BLaER1 treated with 17β-estradiol and CSF1 and Interleukin-3, amounts not matched to agents 10 nM and 100 nM (cell line): ENCODE measurements at regions not wholly inside any gene's neighbourhood (a gene's known extent, or its start where the extent isn't known, plus 50 kb on each side); places are given as distances from the start of the nearest gene placed in this dataset.
"Not testable (repeated sequence)": the region's sequence is repeated elsewhere in the genome, so short reads cannot be mapped to it uniquely, and the experiment has no call there.

Experiments used
- H3K27ac ChIP-seq, 11 experiments: shearing (Covaris generic); formaldehyde crosslinking; 2 replicates each; pipeline ENCODE4 v1.8.1; 2022
- H3K27me3 ChIP-seq, 11 experiments: shearing (Covaris generic); formaldehyde crosslinking; 2 replicates each; pipeline ENCODE4 v1.8.1; 2022
- H3K36me3 ChIP-seq, 11 experiments: shearing (Covaris generic); formaldehyde crosslinking; 2 replicates each; pipeline ENCODE4 v1.8.1; 2022
- H3K4me1 ChIP-seq, 10 experiments: shearing (Covaris generic); formaldehyde crosslinking; 2 replicates each; pipeline ENCODE4 v1.8.1; 2022
- H3K4me2 ChIP-seq, 11 experiments: shearing (Covaris generic); formaldehyde crosslinking; 2 replicates each; pipeline ENCODE4 v1.8.1; 2022
- H3K4me3 ChIP-seq, 10 experiments: shearing (Covaris generic); formaldehyde crosslinking; 2 replicates each; pipeline ENCODE4 v1.8.1; 2022
- H3K9ac ChIP-seq, 11 experiments: shearing (Covaris generic); formaldehyde crosslinking; 2 replicates each; pipeline ENCODE4 v1.8.1; 2022
- H3K9me3 ChIP-seq, 11 experiments: shearing (Covaris generic); formaldehyde crosslinking; replicated peaks in 1 of 11; 2 replicates each; pipeline ENCODE4 v1.8.1; 2022
- H4K20me1 ChIP-seq, 11 experiments: shearing (Covaris generic); formaldehyde crosslinking; 2 replicates each; pipeline ENCODE4 v1.8.1; 2022
- Cebpa-rat ChIP-seq, 11 experiments: shearing (Covaris generic); IDR thresholded peaks; 2 replicates each; pipeline ENCODE4 v1.8.1; 2022

- Histone ChIP-seq H4K20me1 (no peaks in the 10 kb centered on the region), H3K27me3 (no peaks in the 10 kb centered on the region), H3K9ac (no peak overlapping the region), H3K4me2 (no peak overlapping the region), H3K4me1 (no peaks in the 10 kb centered on the region), H3K36me3 (no peaks in the 10 kb centered on the region), H3K9me3 (peaks cover 45 to 52% (median 49%) of the 10 kb centered on the region in 11 experiments), H3K4me3 (no peak overlapping the region), H3K27ac (no peak overlapping the region)
- no peak for TF ChIP-seq Cebpa-rat (IDR thresholded peaks at IDR 0.05)
These were observed 445.4 kb upstream of the DEFB115 start for GRCh38 chr20:30811885-30812671.

- no peaks in the 10 kb centered on the region for H4K20me1 ChIP-seq
- no peak for TF ChIP-seq Cebpa-rat (IDR thresholded peaks at IDR 0.05)
- H3K27me3 ChIP-seq: no peaks in the 10 kb centered on the region
- no peaks in the 10 kb centered on the region for H3K36me3 ChIP-seq
- H3K4me2 ChIP-seq: no peak overlapping the region
- no peak overlapping the region for H3K27ac ChIP-seq
- H3K4me1 ChIP-seq: no peaks in the 10 kb centered on the region
- no peak overlapping the region for H3K4me3 ChIP-seq
- no peak overlapping the region for H3K9ac ChIP-seq
- H3K9me3 ChIP-seq: peaks cover 45 to 52% (median 49%) of the 10 kb centered on the region in 11 experiments
These were observed 444.6 kb upstream of the DEFB115 start for GRCh38 chr20:30812739-30813411.

- not testable (repeated sequence) for H3K9ac ChIP-seq, H3K27ac ChIP-seq, H3K36me3 ChIP-seq, H3K27me3 ChIP-seq, H3K4me3 ChIP-seq, H3K4me2 ChIP-seq, H4K20me1 ChIP-seq, H3K4me1 ChIP-seq
- H3K9me3 ChIP-seq: peaks cover 45 to 52% (median 49%) of the 10 kb centered on the region in 11 experiments
These were observed 443.8 kb upstream of the DEFB115 start for GRCh38 chr20:30813412-30814311.

- not testable (repeated sequence) for H3K27ac ChIP-seq, H3K4me2 ChIP-seq, H3K4me1 ChIP-seq, H4K20me1 ChIP-seq, H3K9ac ChIP-seq, H3K4me3 ChIP-seq, H3K27me3 ChIP-seq, H3K36me3 ChIP-seq
- peaks cover 45 to 52% (median 49%) of the 10 kb centered on the region in 11 experiments for H3K9me3 ChIP-seq
These were observed 443.2 kb upstream of the DEFB115 start for GRCh38 chr20:30814312-30814639.

GRCh38 chr20:30815027-30815576 lies 442.4 kb upstream of the DEFB115 start:
- not testable (repeated sequence) for H3K4me1 ChIP-seq, H3K27me3 ChIP-seq, H3K36me3 ChIP-seq, H4K20me1 ChIP-seq, H3K4me2 ChIP-seq, H3K27ac ChIP-seq, H3K9ac ChIP-seq
- Histone ChIP-seq H3K9me3 (peaks cover 45 to 52% (median 49%) of the 10 kb centered on the region in 11 experiments), H3K4me3 (peak overlapping the region in 1 of 10 experiments; percentile 14; a peak in 1 of 20 replicates)

GRCh38 chr20:30815577-30816181 lies 441.8 kb upstream of the DEFB115 start:
- Histone ChIP-seq H3K27me3 (no peaks in the 10 kb centered on the region), H3K4me2 (no peak overlapping the region), H3K36me3 (no peaks in the 10 kb centered on the region), H3K4me3 (0 out of 20 replicates have a peak overlapping the region, but pooled peaks of 1 of the 10 experiments have one; percentile 14), H3K9ac (no peak overlapping the region), H4K20me1 (no peaks in the 10 kb centered on the region), H3K9me3 (peaks cover 45 to 52% (median 49%) of the 10 kb centered on the region in 11 experiments), H3K4me1 (no peaks in the 10 kb centered on the region), H3K27ac (no peak overlapping the region)
- TF ChIP-seq Cebpa-rat (IDR thresholded peaks at IDR 0.05): no peak

GRCh38 chr20:30816182-30816645 lies 441.2 kb upstream of the DEFB115 start:
- no peak overlapping the region for H3K4me3 ChIP-seq
- no peak for TF ChIP-seq Cebpa-rat (IDR thresholded peaks at IDR 0.05)
- H3K9ac ChIP-seq: no peak overlapping the region
- no peak overlapping the region for H3K27ac ChIP-seq
- no peaks in the 10 kb centered on the region for H4K20me1 ChIP-seq
- H3K36me3 ChIP-seq: no peaks in the 10 kb centered on the region
- no peaks in the 10 kb centered on the region for H3K4me1 ChIP-seq
- no peak overlapping the region for H3K4me2 ChIP-seq
- no peaks in the 10 kb centered on the region for H3K27me3 ChIP-seq
- peaks cover 45 to 52% (median 49%) of the 10 kb centered on the region in 11 experiments for H3K9me3 ChIP-seq

- H3K9me3 ChIP-seq, H3K4me2 ChIP-seq: not testable (repeated sequence)
These were observed 435.8 kb upstream of the DEFB115 start for GRCh38 chr20:30821615-30822014.

GRCh38 chr20:30824666-30825065 lies 432.8 kb upstream of the DEFB115 start:
- not testable (repeated sequence) for H3K36me3 ChIP-seq, H3K27ac ChIP-seq, H3K4me3 ChIP-seq, H3K9ac ChIP-seq, H4K20me1 ChIP-seq, H3K27me3 ChIP-seq, H3K9me3 ChIP-seq
- peak overlapping the region in 8 of 11 experiments; percentile 1 to 62 (median 58); a peak in 12 of 22 replicates for H3K4me2 ChIP-seq
- peaks cover 0 to 18% (median 16%) of the 10 kb centered on the region in 10 experiments; a peak in 16 of 20 replicates for H3K4me1 ChIP-seq

More at GRCh38 chr20:30821615-30822014, 435.8 kb upstream of the DEFB115 start:
- not testable (repeated sequence) for H3K27me3 ChIP-seq, H3K9ac ChIP-seq, H3K36me3 ChIP-seq, H4K20me1 ChIP-seq, H3K4me3 ChIP-seq, H3K27ac ChIP-seq
- peaks cover 0 to 18% (median 16%) of the 10 kb centered on the region in 10 experiments; a peak in 16 of 20 replicates for H3K4me1 ChIP-seq

- not testable (repeated sequence) for H3K4me1 ChIP-seq, H3K27me3 ChIP-seq, H3K27ac ChIP-seq, H3K4me3 ChIP-seq, H3K9ac ChIP-seq, H3K36me3 ChIP-seq, H4K20me1 ChIP-seq, H3K9me3 ChIP-seq
- H3K4me2 ChIP-seq: peak overlapping the region in 5 of 11 experiments; percentile 21 to 38 (median 28); a peak in 4 of 22 replicates
These were observed 411.5 kb upstream of the DEFB115 start for GRCh38 chr20:30845923-30846322.

- not testable (repeated sequence) for H3K4me2 ChIP-seq, H3K27ac ChIP-seq, H3K27me3 ChIP-seq, H3K4me3 ChIP-seq, H3K4me1 ChIP-seq, H3K36me3 ChIP-seq, H4K20me1 ChIP-seq, H3K9ac ChIP-seq
- peaks cover 0 to 19% (median 3%) of the 10 kb centered on the region in 11 experiments; a peak in 7 of 22 replicates for H3K9me3 ChIP-seq
These were observed 389.2 kb upstream of the DEFB115 start for GRCh38 chr20:30868271-30868670.

- not testable (repeated sequence) for H3K36me3 ChIP-seq, H3K4me2 ChIP-seq, H3K27me3 ChIP-seq, H3K4me3 ChIP-seq, H3K9ac ChIP-seq, H3K4me1 ChIP-seq, H4K20me1 ChIP-seq, H3K27ac ChIP-seq
- H3K9me3 ChIP-seq: peaks cover 0 to 24% (median 8%) of the 10 kb centered on the region in 11 experiments; a peak in 12 of 22 replicates
These were observed 386.3 kb upstream of the DEFB115 start for GRCh38 chr20:30871127-30871526.
